Fibroblast of mammary gland (primary cell): ENCODE measurements at regions not wholly inside any gene's neighbourhood (a gene's known extent, or its start where the extent isn't known, plus 50 kb on each side); places are given as distances from the start of the nearest gene placed in this dataset.

Experiments
- DNase-seq: peaks from one replicate; pipeline ENCODE4 v3.0.0-alpha.2; 2010; ENCODE audit warnings: low read depth
- H3K4me3 ChIP-seq: 2 replicates; pipeline ENCODE4 v1.5.1; 2011; ENCODE audit warnings: low read depth, mild to moderate bottlenecking, low read length, moderate library complexity; ENCODE audit not compliant: control insufficient read depth
- CTCF ChIP-seq: conservative IDR thresholded peaks from 2 replicates; pipeline ENCODE4 v1.5.1; 2011; ENCODE audit warnings: low read depth, low read length, inconsistent platforms; ENCODE audit not compliant: control insufficient read depth, insufficient read depth

- DNase-seq, result no peak
- H3K4me3 ChIP-seq, result no peak overlapping the region
- no peak for TF ChIP-seq CTCF
Measured at GRCh38 chr2:78780256-78780655, 245.2 kb upstream of the REG3G start.

GRCh38 chr2:78780864-78781583 is 244.5 kb upstream of the REG3G start:
- DNase-seq, result no peak
- TF ChIP-seq CTCF, result no peak
- H3K4me3 ChIP-seq, result no peak overlapping the region

GRCh38 chr2:78782196-78782595 is 243.3 kb upstream of the REG3G start:
- no peak overlapping the region for H3K4me3 ChIP-seq
- no peak for TF ChIP-seq CTCF
- no peak for DNase-seq

- DNase-seq, result no peak
- no peak overlapping the region for H3K4me3 ChIP-seq
- no peak for TF ChIP-seq CTCF
Measured at GRCh38 chr2:78811955-78812610, 213.4 kb upstream of the REG3G start.

- no peak overlapping the region for H3K4me3 ChIP-seq
- no peak for TF ChIP-seq CTCF
- DNase-seq, result no peak
Measured at GRCh38 chr2:78814331-78814986, 211.0 kb upstream of the REG3G start.

GRCh38 chr2:78817430-78817829 is 208.1 kb upstream of the REG3G start:
- H3K4me3 ChIP-seq, result no peak overlapping the region
- no peak for DNase-seq
- TF ChIP-seq CTCF, result no peak
